ENCODE measurements at regions not wholly inside any gene's neighbourhood (a gene's known extent, or its start where the extent isn't known, plus 50 kb on each side); places are given as distances from the start of the nearest gene placed in this dataset.

GRCh38 chr2:9707611-9708160, 76.9 kb upstream of the YWHAQ start:
- peaks cover 9% of the 10 kb centered on the region for H3K4me1 ChIP-seq (ENCODE audit: control insufficient read depth, insufficient read depth, low read length)
- 88 to 89% methylated on average over 10 of the region's 10 CpGs for whole genome bisulfite sequencing, 2 experiments
- no peaks in the 10 kb centered on the region for H3K27me3 ChIP-seq (ENCODE audit: control insufficient read depth, insufficient read depth, low read length, poor library complexity, severe bottlenecking)
- no peaks in the 10 kb centered on the region for H3K9me3 ChIP-seq (ENCODE audit: control insufficient read depth, low read length)
- no peak overlapping the region for H3K4me3 ChIP-seq (ENCODE audit: insufficient read depth, low read depth, low read length)
- H3K36me3 ChIP-seq (ENCODE audit: control insufficient read depth, insufficient read depth, low read length), result no peaks in the 10 kb centered on the region
- H3K27ac ChIP-seq (ENCODE audit: insufficient read depth, low read depth, low read length, poor library complexity, severe bottlenecking), result no peak overlapping the region

DNA sequence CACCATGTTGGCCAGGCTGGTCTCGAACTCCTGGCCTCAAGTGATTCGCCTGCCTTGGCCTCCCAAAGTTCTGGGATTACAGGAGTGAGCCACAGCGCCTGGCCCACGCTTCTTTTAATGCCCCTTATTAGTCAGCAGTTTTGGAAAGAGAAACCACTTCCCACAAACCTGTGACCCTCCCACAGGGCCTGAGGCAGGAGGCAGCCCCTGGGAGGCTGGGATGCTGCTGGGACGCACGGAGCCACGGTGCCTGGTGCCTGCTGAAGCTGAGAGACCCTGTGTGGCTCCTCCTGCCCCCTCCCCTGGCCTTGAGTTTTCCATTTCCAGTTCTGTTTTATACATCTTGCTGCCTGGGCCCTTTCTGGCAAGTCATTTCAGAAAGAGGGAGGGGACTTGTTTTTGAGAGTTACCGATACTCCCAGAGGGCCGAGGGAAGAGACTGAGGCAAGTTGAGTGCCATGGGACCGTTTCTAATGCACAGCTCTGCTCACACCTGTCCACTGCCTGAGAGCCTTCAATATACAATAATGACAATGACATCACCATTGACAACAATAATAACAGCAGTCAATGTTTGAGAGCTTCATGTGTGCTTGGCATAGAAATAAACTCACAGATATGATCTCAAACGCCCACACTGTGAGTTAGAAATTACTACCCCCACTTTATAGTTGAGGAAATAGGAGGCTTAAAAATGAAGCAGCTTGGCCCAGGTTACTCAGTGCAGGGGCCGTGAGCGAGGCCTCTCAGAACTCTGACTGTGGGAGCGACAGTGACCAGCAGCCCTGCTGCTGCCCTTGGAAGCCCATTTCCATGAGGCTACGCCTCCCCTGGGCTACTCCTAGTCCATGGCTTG, 78.1 kb upstream of the YWHAQ start:
- Histone ChIP-seq H3K27me3 (ENCODE audit: control insufficient read depth, insufficient read depth, low read length, poor library complexity, severe bottlenecking) (no peaks in the 10 kb centered on the region), H3K27ac (ENCODE audit: insufficient read depth, low read depth, low read length, poor library complexity, severe bottlenecking) (no peak overlapping the region), H3K4me3 (ENCODE audit: insufficient read depth, low read depth, low read length) (no peak overlapping the region), H3K9me3 (ENCODE audit: control insufficient read depth, low read length) (no peaks in the 10 kb centered on the region), H3K36me3 (ENCODE audit: control insufficient read depth, insufficient read depth, low read length) (no peaks in the 10 kb centered on the region), H3K4me1 (ENCODE audit: control insufficient read depth, insufficient read depth, low read length) (no peaks in the 10 kb centered on the region)
- 93 to 94% methylated on average over 15 of the region's 15 CpGs for WGBS, 2 experiments

DNA sequence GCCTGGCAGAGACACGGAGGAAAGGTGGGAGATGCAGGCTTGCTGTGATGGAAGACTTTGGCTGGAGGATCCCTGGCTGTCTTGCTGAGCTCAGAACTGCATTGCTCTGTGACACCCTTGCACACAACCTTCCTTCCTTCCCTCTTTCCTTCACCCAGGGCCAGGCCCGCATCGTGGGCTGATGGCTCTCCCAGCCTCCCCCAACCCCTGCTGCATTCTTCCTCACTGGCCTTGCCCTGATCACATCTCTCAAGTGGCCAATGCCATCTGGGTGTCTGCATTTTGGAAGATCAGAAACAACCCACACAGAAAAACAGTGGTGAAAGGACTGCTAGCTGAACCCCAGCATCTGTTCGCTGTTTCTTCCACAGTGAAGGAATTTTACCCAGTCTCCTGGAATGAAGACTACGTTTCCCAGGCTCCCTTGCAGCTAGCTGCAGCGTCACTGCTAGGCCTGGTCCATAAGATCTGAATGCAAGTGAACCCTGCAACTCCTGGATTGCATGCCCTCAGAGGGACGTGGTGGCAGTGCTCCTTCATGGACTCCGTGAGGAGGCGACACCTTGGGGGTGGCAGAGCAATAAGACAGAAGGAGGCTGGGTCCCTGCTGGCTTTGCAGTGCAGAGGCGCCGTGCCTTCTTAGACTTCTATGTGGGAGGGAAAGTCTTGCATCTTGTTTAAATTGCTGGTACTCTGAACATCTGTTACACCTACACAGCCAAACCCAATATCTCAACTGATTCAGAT, 78.9 kb upstream of the YWHAQ start:
- Histone ChIP-seq H3K4me1 (ENCODE audit: control insufficient read depth, insufficient read depth, low read length) (no peaks in the 10 kb centered on the region), H3K27me3 (ENCODE audit: control insufficient read depth, insufficient read depth, low read length, poor library complexity, severe bottlenecking) (no peaks in the 10 kb centered on the region), H3K9me3 (ENCODE audit: control insufficient read depth, low read length) (no peaks in the 10 kb centered on the region), H3K4me3 (ENCODE audit: insufficient read depth, low read depth, low read length) (no peak overlapping the region), H3K27ac (ENCODE audit: insufficient read depth, low read depth, low read length, poor library complexity, severe bottlenecking) (no peak overlapping the region), H3K36me3 (ENCODE audit: control insufficient read depth, insufficient read depth, low read length) (no peaks in the 10 kb centered on the region)
- WGBS, 2 experiments, result 84% methylated on average over 11 of the region's 11 CpGs

DNA sequence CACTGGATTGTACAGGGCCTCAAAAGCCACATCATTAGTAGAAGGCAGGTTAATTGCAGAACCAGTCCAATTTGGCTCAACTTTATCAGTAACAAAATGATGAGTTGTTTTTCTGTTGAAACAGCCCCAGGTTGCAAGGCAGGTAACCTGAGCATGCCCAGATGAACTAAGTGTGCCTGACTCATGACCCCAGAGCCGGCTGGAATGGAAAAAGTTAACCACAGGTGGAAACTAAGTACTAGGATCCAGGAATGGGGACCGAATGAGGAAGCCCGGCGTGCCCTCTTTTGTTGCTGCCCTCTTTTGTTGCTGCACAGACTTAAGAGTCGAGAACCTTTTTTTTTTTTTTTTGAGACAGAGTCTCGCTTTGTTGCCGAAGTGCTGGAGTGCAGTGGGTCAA, 79.5 kb upstream of the YWHAQ start:
- no peaks in the 10 kb centered on the region for H3K4me1 ChIP-seq (ENCODE audit: control insufficient read depth, insufficient read depth, low read length)
- no peaks in the 10 kb centered on the region for H3K36me3 ChIP-seq (ENCODE audit: control insufficient read depth, insufficient read depth, low read length)
- H3K27ac ChIP-seq (ENCODE audit: insufficient read depth, low read depth, low read length, poor library complexity, severe bottlenecking), result no peak overlapping the region
- H3K9me3 ChIP-seq (ENCODE audit: control insufficient read depth, low read length), result no peaks in the 10 kb centered on the region
- H3K4me3 ChIP-seq (ENCODE audit: insufficient read depth, low read depth, low read length), result no peak overlapping the region
- WGBS, 2 experiments, result 94 to 95% methylated on average over 7 of the region's 7 CpGs
- no peaks in the 10 kb centered on the region for H3K27me3 ChIP-seq (ENCODE audit: control insufficient read depth, insufficient read depth, low read length, poor library complexity, severe bottlenecking)

GRCh38 chr2:9712263-9712662, 81.5 kb upstream of the YWHAQ start:
- Histone ChIP-seq H3K4me3 (ENCODE audit: insufficient read depth, low read depth, low read length) (no peak overlapping the region), H3K9me3 (ENCODE audit: control insufficient read depth, low read length) (no peaks in the 10 kb centered on the region), H3K27ac (ENCODE audit: insufficient read depth, low read depth, low read length, poor library complexity, severe bottlenecking) (no peak overlapping the region), H3K4me1 (ENCODE audit: control insufficient read depth, insufficient read depth, low read length) (no peaks in the 10 kb centered on the region), H3K36me3 (ENCODE audit: control insufficient read depth, insufficient read depth, low read length) (no peaks in the 10 kb centered on the region), H3K27me3 (ENCODE audit: control insufficient read depth, insufficient read depth, low read length, poor library complexity, severe bottlenecking) (no peaks in the 10 kb centered on the region)
- WGBS, 2 experiments, result 92 to 94% methylated on average over 11 of the region's 11 CpGs

GRCh38 chr2:9714630-9715214, 83.9 kb upstream of the YWHAQ start:
- Histone ChIP-seq H3K9me3 (ENCODE audit: control insufficient read depth, low read length) (no peaks in the 10 kb centered on the region), H3K4me1 (ENCODE audit: control insufficient read depth, insufficient read depth, low read length) (no peaks in the 10 kb centered on the region)
- 91 to 92% methylated on average over 14 of the region's 14 CpGs for WGBS, 2 experiments

DNA sequence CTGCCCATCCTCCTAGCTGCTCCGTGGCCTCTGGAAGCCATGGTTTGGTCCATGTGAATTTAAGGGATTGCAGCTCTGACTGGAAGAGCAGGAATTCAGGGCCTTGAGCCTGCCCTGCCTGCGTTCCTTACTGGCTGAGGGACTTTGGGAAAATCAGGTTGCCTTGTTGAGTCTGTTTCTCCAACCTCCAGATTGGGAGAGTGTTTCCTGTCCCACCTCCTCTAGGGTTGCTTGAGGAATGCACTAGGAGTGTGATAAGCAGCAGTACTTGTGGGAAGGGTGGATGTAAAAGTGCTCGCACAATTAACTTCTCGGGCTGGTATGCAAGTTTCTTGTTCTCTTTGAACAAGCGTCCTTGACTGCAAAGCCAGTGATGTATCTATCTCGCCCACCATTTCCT, 84.4 kb upstream of the YWHAQ start:
- 93 to 94% methylated on average over 6 of the region's 6 CpGs for WGBS, 2 experiments
- H3K9me3 ChIP-seq (ENCODE audit: control insufficient read depth, low read length), result no peaks in the 10 kb centered on the region
- no peaks in the 10 kb centered on the region for H3K36me3 ChIP-seq (ENCODE audit: control insufficient read depth, insufficient read depth, low read length)
- no peaks in the 10 kb centered on the region for H3K4me1 ChIP-seq (ENCODE audit: control insufficient read depth, insufficient read depth, low read length)
- H3K27me3 ChIP-seq (ENCODE audit: control insufficient read depth, insufficient read depth, low read length, poor library complexity, severe bottlenecking), result no peaks in the 10 kb centered on the region
- H3K27ac ChIP-seq (ENCODE audit: insufficient read depth, low read depth, low read length, poor library complexity, severe bottlenecking), result no peak overlapping the region
- H3K4me3 ChIP-seq (ENCODE audit: insufficient read depth, low read depth, low read length), result no peak overlapping the region

More at GRCh38 chr2:9714630-9715214, 83.9 kb upstream of the YWHAQ start:
- no peaks in the 10 kb centered on the region for H3K27me3 ChIP-seq (ENCODE audit: control insufficient read depth, insufficient read depth, low read length, poor library complexity, severe bottlenecking)
- H3K36me3 ChIP-seq (ENCODE audit: control insufficient read depth, insufficient read depth, low read length), result no peaks in the 10 kb centered on the region
- H3K4me3 ChIP-seq (ENCODE audit: insufficient read depth, low read depth, low read length), result no peak overlapping the region
- no peak overlapping the region for H3K27ac ChIP-seq (ENCODE audit: insufficient read depth, low read depth, low read length, poor library complexity, severe bottlenecking)

GRCh38 chr2:9717886-9718451, 87.2 kb upstream of the YWHAQ start:
- Histone ChIP-seq H3K4me3 (ENCODE audit: insufficient read depth, low read depth, low read length) (no peak overlapping the region), H3K4me1 (ENCODE audit: control insufficient read depth, insufficient read depth, low read length) (peaks cover 3% of the 10 kb centered on the region), H3K27me3 (ENCODE audit: control insufficient read depth, insufficient read depth, low read length, poor library complexity, severe bottlenecking) (no peaks in the 10 kb centered on the region), H3K9me3 (ENCODE audit: control insufficient read depth, low read length) (no peaks in the 10 kb centered on the region), H3K27ac (ENCODE audit: insufficient read depth, low read depth, low read length, poor library complexity, severe bottlenecking) (no peak overlapping the region), H3K36me3 (ENCODE audit: control insufficient read depth, insufficient read depth, low read length) (no peaks in the 10 kb centered on the region)
- 94 to 95% methylated on average over 7 of the region's 7 CpGs for WGBS, 2 experiments

GRCh38 chr2:9720352-9721093, 89.7 kb upstream of the YWHAQ start:
- H3K27me3 ChIP-seq (ENCODE audit: control insufficient read depth, insufficient read depth, low read length, poor library complexity, severe bottlenecking), result no peaks in the 10 kb centered on the region
- H3K9me3 ChIP-seq (ENCODE audit: control insufficient read depth, low read length), result no peaks in the 10 kb centered on the region
- peaks cover 3% of the 10 kb centered on the region for H3K4me1 ChIP-seq (ENCODE audit: control insufficient read depth, insufficient read depth, low read length)
- 80 to 87% methylated on average over 9 of the region's 9 CpGs for WGBS, 2 experiments
- no peaks in the 10 kb centered on the region for H3K36me3 ChIP-seq (ENCODE audit: control insufficient read depth, insufficient read depth, low read length)
- H3K27ac ChIP-seq (ENCODE audit: insufficient read depth, low read depth, low read length, poor library complexity, severe bottlenecking), result no peak overlapping the region
- no peak overlapping the region for H3K4me3 ChIP-seq (ENCODE audit: insufficient read depth, low read depth, low read length)
